SU-DHL-6 (cell line): ENCODE measurements at regions not wholly inside any gene's neighbourhood (a gene's known extent, or its start where the extent isn't known, plus 50 kb on each side); places are given as distances from the start of the nearest gene placed in this dataset.
"Not testable (repeated sequence)": the region's sequence is repeated elsewhere in the genome, so short reads cannot be mapped to it uniquely, and the experiment has no call there.

Source experiments
- EZH2phosphoT487 ChIP-seq: fragments of 200-600 bp; sonication (generic), shearing (Covaris generic); conservative IDR thresholded peaks from 2 replicates; pipeline ENCODE4 v1.6.1; 2018; ENCODE audit warnings: mild to moderate bottlenecking, antibody characterized with exemption, low read length, moderate library complexity, mixed read lengths
- TF ChIP-seq, protein P1 (sequence below): fragments of 200-600 bp; sonication (generic); IDR thresholded peaks from one replicate; pipeline ENCODE4 v1.5.1; 2017; ENCODE audit warnings: antibody characterized with exemption, mild to moderate bottlenecking, low read length, moderate library complexity; ENCODE audit not compliant: insufficient read depth, poor library complexity, severe bottlenecking

DNA sequence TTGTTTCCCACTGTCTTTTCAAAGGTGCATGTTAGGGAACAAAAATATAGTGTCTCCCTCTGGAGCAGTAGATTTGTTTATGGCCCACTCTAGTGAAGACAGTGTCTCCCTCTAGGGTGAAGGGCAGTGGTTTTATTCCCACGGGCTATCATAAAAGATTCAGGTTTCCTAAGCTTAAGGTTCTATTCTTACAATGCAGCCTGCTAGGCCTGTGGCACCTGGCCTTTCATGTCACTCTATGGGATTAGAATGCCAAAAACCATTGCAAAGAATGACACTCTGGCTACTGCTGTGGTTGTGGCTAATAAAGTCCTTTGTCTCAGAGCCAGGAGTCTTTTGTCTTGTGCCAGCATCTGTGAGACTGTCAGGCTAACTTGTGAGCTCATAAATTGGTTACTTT is 92.6 kb upstream of the GPR39 start:
- TF ChIP-seq, protein P1, sequence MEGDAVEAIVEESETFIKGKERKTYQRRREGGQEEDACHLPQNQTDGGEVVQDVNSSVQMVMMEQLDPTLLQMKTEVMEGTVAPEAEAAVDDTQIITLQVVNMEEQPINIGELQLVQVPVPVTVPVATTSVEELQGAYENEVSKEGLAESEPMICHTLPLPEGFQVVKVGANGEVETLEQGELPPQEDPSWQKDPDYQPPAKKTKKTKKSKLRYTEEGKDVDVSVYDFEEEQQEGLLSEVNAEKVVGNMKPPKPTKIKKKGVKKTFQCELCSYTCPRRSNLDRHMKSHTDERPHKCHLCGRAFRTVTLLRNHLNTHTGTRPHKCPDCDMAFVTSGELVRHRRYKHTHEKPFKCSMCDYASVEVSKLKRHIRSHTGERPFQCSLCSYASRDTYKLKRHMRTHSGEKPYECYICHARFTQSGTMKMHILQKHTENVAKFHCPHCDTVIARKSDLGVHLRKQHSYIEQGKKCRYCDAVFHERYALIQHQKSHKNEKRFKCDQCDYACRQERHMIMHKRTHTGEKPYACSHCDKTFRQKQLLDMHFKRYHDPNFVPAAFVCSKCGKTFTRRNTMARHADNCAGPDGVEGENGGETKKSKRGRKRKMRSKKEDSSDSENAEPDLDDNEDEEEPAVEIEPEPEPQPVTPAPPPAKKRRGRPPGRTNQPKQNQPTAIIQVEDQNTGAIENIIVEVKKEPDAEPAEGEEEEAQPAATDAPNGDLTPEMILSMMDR: not testable (repeated sequence)
- TF ChIP-seq EZH2phosphoT487: not testable (repeated sequence)
